OCI-LY1 (cell line): ENCODE measurements at regions not wholly inside any gene's neighbourhood (a gene's known extent, or its start where the extent isn't known, plus 50 kb on each side); places are given as distances from the start of the nearest gene placed in this dataset.

ENCODE experiments used
- H2AFZ ChIP-seq: fragments of 200-600 bp; sonication (generic), shearing (Covaris generic); 2 replicates; pipeline ENCODE4 v1.6.0; 2014; ENCODE audit warnings: antibody characterized with exemption, mild to moderate bottlenecking, low read length
- H3F3A ChIP-seq: fragments of 200-600 bp; sonication (generic), shearing (Covaris generic); 2 replicates; pipeline ENCODE4 v1.6.0; 2014; ENCODE audit warnings: mild to moderate bottlenecking, antibody characterized with exemption, low read length, moderate library complexity; ENCODE audit not compliant: insufficient read depth
- H3K27ac ChIP-seq: fragments of 200-600 bp; sonication (generic); 2 replicates; pipeline ENCODE4 v1.5.1; 2014; ENCODE audit warnings: low read length, mixed run types, mild to moderate bottlenecking, low read depth; ENCODE audit not compliant: poor library complexity, severe bottlenecking
- H3K27me3 ChIP-seq: fragments of 200-600 bp; sonication (generic); 2 replicates; pipeline ENCODE4 v1.6.0; 2014; ENCODE audit warnings: antibody characterized with exemption, mild to moderate bottlenecking, low read length, moderate library complexity; ENCODE audit not compliant: insufficient read depth
- H3K36me3 ChIP-seq: fragments of 200-600 bp; sonication (generic); 2 replicates; pipeline ENCODE4 v1.6.1; 2014; ENCODE audit warnings: mild to moderate bottlenecking, antibody characterized with exemption, low read length, moderate library complexity, mixed read lengths; ENCODE audit not compliant: insufficient read depth
- H3K4me1 ChIP-seq: fragments of 200-600 bp; sonication (generic); 2 replicates; pipeline ENCODE4 v1.5.1; 2014; ENCODE audit warnings: mild to moderate bottlenecking, low read length, moderate library complexity; ENCODE audit not compliant: insufficient read depth, severe bottlenecking
- H3K4me2 ChIP-seq: fragments of 200-600 bp; sonication (generic), shearing (Covaris generic); 2 replicates; pipeline ENCODE4 v1.6.1; 2014; ENCODE audit warnings: low read length
- H3K4me3 ChIP-seq: fragments of 200-600 bp; sonication (generic); 2 replicates; pipeline ENCODE4 v1.5.1; 2014; ENCODE audit warnings: low read length, low read depth, mild to moderate bottlenecking, mixed read lengths; ENCODE audit not compliant: poor library complexity, severe bottlenecking
- H3K79me2 ChIP-seq: fragments of 200-600 bp; shearing (Covaris generic); 2 replicates; pipeline ENCODE4 v1.6.1; 2016; ENCODE audit warnings: mixed run types, low read length, mixed read lengths; ENCODE audit not compliant: insufficient read depth
- H3K9ac ChIP-seq: fragments of 200-600 bp; sonication (generic), shearing (Covaris generic); 2 replicates; pipeline ENCODE4 v1.6.1; 2014; ENCODE audit warnings: mild to moderate bottlenecking, low read length, mixed read lengths
- H3K9me2 ChIP-seq: fragments of 200-600 bp; sonication (generic), shearing (Covaris generic); 2 replicates; pipeline ENCODE4 v1.6.1; 2014; ENCODE audit warnings: low read depth, mild to moderate bottlenecking, low read length, mixed read lengths
- H3K9me3 ChIP-seq: fragments of 200-600 bp; shearing (Covaris generic); 2 replicates; pipeline ENCODE4 v1.6.1; 2014; ENCODE audit warnings: low read length, mixed read lengths
- H4K20me1 ChIP-seq: fragments of 200-600 bp; sonication (generic), shearing (Covaris generic); 2 replicates; pipeline ENCODE4 v1.6.0; 2016; ENCODE audit warnings: mild to moderate bottlenecking, low read length; ENCODE audit not compliant: insufficient read depth
- CTCF ChIP-seq: fragments of 200-600 bp; sonication (generic), shearing (Covaris generic); IDR thresholded peaks from 2 replicates; pipeline ENCODE4 v1.5.1; 2017; ENCODE audit warnings: mild to moderate bottlenecking, antibody characterized with exemption, low read length, moderate library complexity, mixed read lengths
- EZH2 ChIP-seq: fragments of 200-600 bp; sonication (generic), shearing (Covaris generic); IDR thresholded peaks from 2 replicates; pipeline ENCODE4 v1.8.0; 2017; ENCODE audit warnings: borderline replicate concordance, mixed run types, mild to moderate bottlenecking, antibody characterized with exemption, low read length, moderate library complexity, mixed read lengths

- H3K79me2 ChIP-seq, result no peaks in the 10 kb centered on the region
- H3K4me1 ChIP-seq, result no peaks in the 10 kb centered on the region
- TF ChIP-seq CTCF (no peak), EZH2 (no peak)
- no peak overlapping the region for H3K4me3 ChIP-seq
- H3K4me2 ChIP-seq, result no peak overlapping the region
- no peaks in the 10 kb centered on the region for H3K36me3 ChIP-seq
- H3F3A ChIP-seq, result no peaks in the 10 kb centered on the region
- no peak overlapping the region for H3K9ac ChIP-seq
- H3K27ac ChIP-seq, result no peak overlapping the region
- no peaks in the 10 kb centered on the region for H3K27me3 ChIP-seq
- no peak overlapping the region for H2AFZ ChIP-seq
- H3K9me2 ChIP-seq, result no peaks in the 10 kb centered on the region
- no peaks in the 10 kb centered on the region for H3K9me3 ChIP-seq
- H4K20me1 ChIP-seq, result no peaks in the 10 kb centered on the region
Observed at GRCh38 chr2:194926873-194927272, 730.2 kb upstream of the SLC39A10 start.

- Histone ChIP-seq H3K79me2 (no peaks in the 10 kb centered on the region), H3K27me3 (no peaks in the 10 kb centered on the region), H3K9me3 (no peaks in the 10 kb centered on the region), H3K36me3 (no peaks in the 10 kb centered on the region), H3K4me1 (no peaks in the 10 kb centered on the region), H2AFZ (no peak overlapping the region), H4K20me1 (no peaks in the 10 kb centered on the region), H3F3A (no peaks in the 10 kb centered on the region), H3K4me2 (no peak overlapping the region), H3K9me2 (no peaks in the 10 kb centered on the region), H3K4me3 (no peak overlapping the region), H3K9ac (no peak overlapping the region), H3K27ac (no peak overlapping the region)
- TF ChIP-seq EZH2 (no peak), CTCF (no peak)
Observed at GRCh38 chr2:194925742-194926141, 731.3 kb upstream of the SLC39A10 start.

GRCh38 chr2:194917519-194917918 is 739.5 kb upstream of the SLC39A10 start:
- TF ChIP-seq CTCF (no peak), EZH2 (no peak)
- Histone ChIP-seq H4K20me1 (no peaks in the 10 kb centered on the region), H3K9me2 (no peaks in the 10 kb centered on the region), H3K4me2 (no peak overlapping the region), H3K27me3 (no peaks in the 10 kb centered on the region), H3K9ac (no peak overlapping the region), H2AFZ (no peak overlapping the region), H3K36me3 (no peaks in the 10 kb centered on the region), H3F3A (no peaks in the 10 kb centered on the region), H3K9me3 (no peaks in the 10 kb centered on the region), H3K4me3 (no peak overlapping the region), H3K79me2 (no peaks in the 10 kb centered on the region), H3K27ac (no peak overlapping the region), H3K4me1 (no peaks in the 10 kb centered on the region)
